K562 (cell line): ENCODE measurements at regions not wholly inside any gene's neighbourhood (a gene's known extent, or its start where the extent isn't known, plus 50 kb on each side); places are given as distances from the start of the nearest gene placed in this dataset.

Source experiments
- CTCF ChIP-seq, 3 experiments: IDR thresholded peaks in 2 of 3; conservative IDR thresholded peaks in 1 of 3; 2 replicates each; pipeline ENCODE4 v1.5.1; 2011 to 2012; ENCODE audit warnings: low read length in 3 of 3, mild to moderate bottlenecking in 3 of 3, control low read depth in 2 of 3, improper control_type of control experiment in 1 of 3, inconsistent platforms in 1 of 3, low read depth in 1 of 3, mixed read lengths in 1 of 3, moderate library complexity in 1 of 3; ENCODE audit not compliant: insufficient read depth in 2 of 3
- ETV5 ChIP-seq: sonication (generic); formaldehyde crosslinking; IDR thresholded peaks from 2 replicates; pipeline ENCODE4 v1.4.0; 2020; ENCODE audit warnings: low read depth, mild to moderate bottlenecking, missing genetic modification reagents
- POLR2AphosphoS2 ChIP-seq: IDR thresholded peaks from 2 replicates; pipeline ENCODE4 v1.6.1; 2012; ENCODE audit warnings: low read length, improper control_type of control experiment
- SP2 ChIP-seq: IDR thresholded peaks from 2 replicates; pipeline ENCODE4 v1.6.1; 2011; ENCODE audit warnings: mild to moderate bottlenecking, low read depth, low read length, moderate library complexity; ENCODE audit not compliant: poor library complexity, severe bottlenecking; ENCODE audit errors: extremely low read depth
- TEAD1 ChIP-seq, 2 experiments: fragments of 450-650 bp in 1 of 2; sonication (generic) in 1 of 2; formaldehyde crosslinking; IDR thresholded peaks; 2 replicates each; pipeline versions ENCODE4 v1.4.0 to v1.8.0; 2020 to 2022; ENCODE audit warnings: mild to moderate bottlenecking in 2 of 2, missing genetic modification reagents in 1 of 2
- ZNF23 ChIP-seq: fragments of 250-450 bp; sonication (Bioruptor Pico); IDR thresholded peaks from 2 replicates; pipeline ENCODE4 v1.4.0; 2020; ENCODE audit warnings: mild to moderate bottlenecking
- TF ChIP-seq, protein P1 (sequence below): sonication (generic); formaldehyde crosslinking; IDR thresholded peaks from 2 replicates; pipeline ENCODE4 v1.8.1; 2022; ENCODE audit warnings: missing genetic modification reagents

DNA sequence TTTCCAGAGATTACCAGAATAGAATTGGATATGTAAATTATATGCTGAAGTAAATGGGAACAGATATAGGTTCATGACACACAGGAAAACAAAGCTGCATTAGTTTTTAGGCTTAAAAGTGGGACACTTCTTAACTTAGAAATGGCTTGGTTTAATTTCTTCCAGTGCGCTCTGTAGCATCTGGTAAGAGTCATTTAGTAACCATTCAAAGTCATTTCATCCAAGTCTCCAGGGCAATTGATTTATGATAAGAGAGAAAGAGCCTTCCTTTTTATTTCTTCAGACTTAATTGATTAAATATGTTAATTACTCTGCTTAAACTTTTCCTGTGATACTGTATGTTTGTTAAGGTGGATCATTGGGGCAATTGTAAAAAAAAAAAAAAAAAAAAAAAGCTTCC is 368.0 kb downstream of the DOK5 start:
- TF ChIP-seq, protein P1, sequence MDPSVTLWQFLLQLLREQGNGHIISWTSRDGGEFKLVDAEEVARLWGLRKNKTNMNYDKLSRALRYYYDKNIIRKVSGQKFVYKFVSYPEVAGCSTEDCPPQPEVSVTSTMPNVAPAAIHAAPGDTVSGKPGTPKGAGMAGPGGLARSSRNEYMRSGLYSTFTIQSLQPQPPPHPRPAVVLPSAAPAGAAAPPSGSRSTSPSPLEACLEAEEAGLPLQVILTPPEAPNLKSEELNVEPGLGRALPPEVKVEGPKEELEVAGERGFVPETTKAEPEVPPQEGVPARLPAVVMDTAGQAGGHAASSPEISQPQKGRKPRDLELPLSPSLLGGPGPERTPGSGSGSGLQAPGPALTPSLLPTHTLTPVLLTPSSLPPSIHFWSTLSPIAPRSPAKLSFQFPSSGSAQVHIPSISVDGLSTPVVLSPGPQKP = no peak
- TF ChIP-seq CTCF (IDR thresholded peaks at IDR 0.05 in 2 of 3, conservative IDR thresholded peaks at IDR 0.05 in 1 of 3; ENCODE audit: insufficient read depth in 2 of 3, low read depth in 1 of 3, low read length in 3 of 3) (no peak), POLR2AphosphoS2 (no peak), SP2 (no peak), ETV5 (CRISPR knock-in tag) (no peak), ZNF23 (CRISPR knock-in tag) (no peak), TEAD1 (CRISPR knock-in tag; IDR thresholded peaks at IDR 0.05) (no peak)
